Ectodermal cell (in vitro differentiated cells): ENCODE measurements at regions not wholly inside any gene's neighbourhood (a gene's known extent, or its start where the extent isn't known, plus 50 kb on each side); places are given as distances from the start of the nearest gene placed in this dataset.

Source experiments
- H3K27ac ChIP-seq: 2 replicates; pipeline ENCODE4 v1.7.0; 2013; ENCODE audit warnings: mild to moderate bottlenecking, low read depth, low read length; ENCODE audit not compliant: insufficient read depth, poor library complexity, severe bottlenecking
- H3K27me3 ChIP-seq: 2 replicates; pipeline ENCODE4 v1.7.0; 2013; ENCODE audit warnings: mild to moderate bottlenecking, low read length; ENCODE audit not compliant: insufficient read depth, control insufficient read depth, poor library complexity, severe bottlenecking
- H3K36me3 ChIP-seq: one replicate; pipeline ENCODE4 v1.7.0; 2013; ENCODE audit warnings: low read length; ENCODE audit not compliant: control insufficient read depth, insufficient read depth
- H3K4me1 ChIP-seq: one replicate; pipeline ENCODE4 v1.7.0; 2013; ENCODE audit warnings: low read length; ENCODE audit not compliant: control insufficient read depth, insufficient read depth
- H3K4me3 ChIP-seq: 2 replicates; pipeline ENCODE4 v1.7.0; 2013; ENCODE audit warnings: low read depth, low read length, control low read depth; ENCODE audit not compliant: insufficient read depth
- H3K9me3 ChIP-seq: 2 replicates; pipeline ENCODE4 v1.7.0; 2013; ENCODE audit warnings: mild to moderate bottlenecking, low read length, moderate library complexity; ENCODE audit not compliant: control insufficient read depth
- WGBS, 2 experiments: methylation state at CpG; one replicate each; pipeline ENCODE4 v1.1.7; 2013; ENCODE audit warnings: missing lambda C conversion rate in 2 of 2; 5-methylcytosine and 5-hydroxymethylcytosine counted together

GRCh38 chr21:25292396-25292795, 314.9 kb downstream of the MRPL39 start:
- H3K27ac ChIP-seq, result no peak overlapping the region
- WGBS, 2 experiments, result 70 to 76% methylated on average over 6 of the region's 6 CpGs
- H3K4me3 ChIP-seq, result no peak overlapping the region
- no peaks in the 10 kb centered on the region for H3K9me3 ChIP-seq
- no peaks in the 10 kb centered on the region for H3K36me3 ChIP-seq
- H3K4me1 ChIP-seq, result no peaks in the 10 kb centered on the region
- H3K27me3 ChIP-seq, result no peaks in the 10 kb centered on the region

DNA sequence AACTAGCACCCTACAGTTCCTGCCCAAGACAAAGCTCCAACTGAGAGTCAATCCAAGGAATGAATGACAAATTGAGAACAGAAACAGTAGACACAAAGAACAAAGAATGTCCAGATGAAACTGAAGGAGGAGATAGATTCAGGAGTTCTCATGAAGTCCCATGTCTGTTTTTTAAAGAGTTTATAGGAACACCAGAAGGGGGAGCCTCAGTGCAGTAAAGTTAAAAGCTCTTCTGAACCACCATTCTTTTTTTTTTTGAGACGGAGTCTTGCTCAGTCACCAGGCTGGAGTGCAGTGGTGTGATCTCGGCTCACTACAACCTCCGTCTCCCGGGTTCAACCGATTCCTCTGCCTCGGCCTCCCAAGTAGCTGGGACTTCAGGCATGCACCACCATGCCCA, 323.6 kb downstream of the MRPL39 start:
- Histone ChIP-seq H3K9me3 (no peaks in the 10 kb centered on the region), H3K36me3 (no peaks in the 10 kb centered on the region), H3K4me3 (no peak overlapping the region), H3K4me1 (no peaks in the 10 kb centered on the region), H3K27ac (no peak overlapping the region), H3K27me3 (no peaks in the 10 kb centered on the region)
- 61 to 65% methylated on average over 6 of the region's 6 CpGs for WGBS, 2 experiments

DNA sequence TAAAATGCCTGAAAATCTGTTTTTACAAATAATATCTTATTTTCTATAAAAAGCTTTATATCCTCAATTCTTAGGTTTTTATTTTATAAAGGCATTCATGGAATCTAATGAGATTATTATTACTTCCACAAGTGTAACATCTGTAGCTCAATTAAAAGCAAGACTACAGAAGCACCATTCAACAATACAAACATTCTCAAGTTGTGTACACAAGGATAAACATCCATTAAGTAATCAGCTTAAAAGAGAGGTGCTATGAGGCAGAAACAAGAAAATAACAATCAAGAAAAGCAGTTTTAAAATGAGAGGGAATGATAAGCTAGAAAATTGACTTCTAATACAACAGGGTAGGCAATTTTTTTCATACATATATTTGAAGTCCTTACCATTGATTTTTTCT, 326.1 kb downstream of the MRPL39 start:
- Histone ChIP-seq H3K27ac (no peak overlapping the region), H3K27me3 (no peaks in the 10 kb centered on the region), H3K4me3 (no peak overlapping the region), H3K36me3 (no peaks in the 10 kb centered on the region), H3K4me1 (no peaks in the 10 kb centered on the region), H3K9me3 (no peaks in the 10 kb centered on the region)

GRCh38 chr21:25280061-25280460, 327.2 kb downstream of the MRPL39 start:
- no peaks in the 10 kb centered on the region for H3K36me3 ChIP-seq
- H3K27ac ChIP-seq, result no peak overlapping the region
- 91 to 100% methylated on average over 1 of the region's 1 CpG for WGBS, 2 experiments
- no peak overlapping the region for H3K4me3 ChIP-seq
- no peaks in the 10 kb centered on the region for H3K9me3 ChIP-seq
- H3K4me1 ChIP-seq, result no peaks in the 10 kb centered on the region
- no peaks in the 10 kb centered on the region for H3K27me3 ChIP-seq

- H3K36me3 ChIP-seq, result no peaks in the 10 kb centered on the region
- WGBS, 2 experiments, result 83 to 90% methylated on average over 1 of the region's 1 CpG
Observed at GRCh38 chr21:25273959-25274358, 333.3 kb downstream of the MRPL39 start.

DNA sequence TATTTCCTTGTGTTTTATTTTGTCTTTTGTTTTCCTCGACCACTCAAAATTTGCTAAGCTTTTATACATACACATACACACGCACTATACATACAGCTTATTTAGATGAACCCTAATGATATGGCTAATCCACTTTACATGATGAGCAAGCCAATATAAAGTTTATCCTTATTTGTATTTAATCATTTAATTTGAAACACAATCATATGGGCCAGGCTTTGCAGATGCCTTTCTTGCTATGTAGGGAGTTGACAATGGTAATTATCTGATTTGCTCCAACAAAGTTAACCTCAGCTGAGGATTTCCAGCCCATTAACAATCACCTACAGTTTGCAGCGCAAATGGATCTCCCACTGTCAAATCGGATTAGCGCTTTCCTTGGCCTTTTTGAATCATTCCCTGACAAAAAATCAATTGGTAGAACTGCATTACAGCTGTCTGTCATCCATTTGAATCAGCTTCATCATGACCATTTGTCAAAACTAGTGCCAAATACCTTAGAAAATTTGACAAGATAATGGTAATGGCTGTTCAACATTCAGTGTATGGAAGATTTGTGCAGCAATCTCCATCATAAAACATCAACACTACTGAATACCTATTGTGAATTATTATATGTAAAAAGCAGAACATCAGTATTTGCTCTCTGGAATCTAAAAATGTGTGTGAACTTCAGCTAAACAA, 352.6 kb downstream of the MRPL39 start:
- Histone ChIP-seq H3K27ac (no peak overlapping the region), H3K9me3 (no peaks in the 10 kb centered on the region), H3K27me3 (no peaks in the 10 kb centered on the region), H3K36me3 (no peaks in the 10 kb centered on the region), H3K4me3 (no peak overlapping the region), H3K4me1 (no peaks in the 10 kb centered on the region)
- WGBS, 2 experiments, result 90 to 93% methylated on average over 5 of the region's 5 CpGs

More at GRCh38 chr21:25273959-25274358, 333.3 kb downstream of the MRPL39 start:
- Histone ChIP-seq H3K27ac (no peak overlapping the region), H3K27me3 (no peaks in the 10 kb centered on the region), H3K9me3 (no peaks in the 10 kb centered on the region), H3K4me3 (no peak overlapping the region), H3K4me1 (no peaks in the 10 kb centered on the region)

DNA sequence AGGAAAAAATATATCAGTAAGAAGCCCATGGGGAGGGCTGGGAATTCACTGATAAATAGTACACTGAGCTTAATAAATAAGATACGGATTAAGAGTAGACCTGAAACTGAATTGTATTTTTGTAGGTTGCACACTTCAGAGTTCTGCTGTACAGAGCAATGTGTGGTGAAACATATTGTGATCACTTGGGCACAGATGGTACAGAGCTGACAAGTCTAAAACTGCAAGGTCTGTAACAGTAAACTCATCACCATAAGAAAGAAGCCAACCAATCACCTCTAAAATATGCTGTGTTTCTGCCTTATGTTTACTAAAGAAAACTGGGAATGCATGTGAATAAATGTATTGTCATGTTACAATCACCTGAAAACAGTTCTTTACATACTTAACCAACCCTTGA, 360.7 kb downstream of the MRPL39 start:
- 92 to 100% methylated on average over 1 of the region's 1 CpG for WGBS, 2 experiments
- H3K27ac ChIP-seq, result no peak overlapping the region
- H3K4me3 ChIP-seq, result no peak overlapping the region
- H3K27me3 ChIP-seq, result no peaks in the 10 kb centered on the region
- no peaks in the 10 kb centered on the region for H3K36me3 ChIP-seq
- no peaks in the 10 kb centered on the region for H3K4me1 ChIP-seq
- no peaks in the 10 kb centered on the region for H3K9me3 ChIP-seq

- H3K27me3 ChIP-seq, result no peaks in the 10 kb centered on the region
- H3K4me1 ChIP-seq, result no peaks in the 10 kb centered on the region
- WGBS, 2 experiments, result no CpG with 5 or more reads among the region's 1 CpG
- no peak overlapping the region for H3K27ac ChIP-seq
- no peaks in the 10 kb centered on the region for H3K36me3 ChIP-seq
- H3K9me3 ChIP-seq, result no peaks in the 10 kb centered on the region
- no peak overlapping the region for H3K4me3 ChIP-seq
Observed at GRCh38 chr21:25244735-25245134, 362.5 kb downstream of the MRPL39 start.

DNA sequence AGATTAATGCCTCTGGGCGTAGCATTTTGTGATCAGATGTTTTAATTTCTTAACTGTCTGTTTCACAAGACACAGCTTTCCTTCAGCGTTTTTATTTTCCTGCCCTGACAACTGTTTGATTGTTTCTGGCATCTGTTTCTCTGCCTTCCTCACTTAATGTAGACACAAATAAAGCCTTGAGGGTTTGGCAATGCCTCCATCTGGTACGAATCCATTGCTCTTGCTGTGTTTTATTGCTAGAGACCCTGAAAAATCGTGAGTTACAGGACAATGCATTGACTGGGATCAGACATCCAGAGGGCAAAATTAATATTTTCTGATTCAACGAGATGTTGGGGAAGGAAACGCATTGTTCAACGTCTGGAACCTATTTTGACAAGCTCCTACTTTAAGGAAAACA, 363.5 kb downstream of the MRPL39 start:
- no peak overlapping the region for H3K4me3 ChIP-seq
- H3K36me3 ChIP-seq, result no peaks in the 10 kb centered on the region
- H3K4me1 ChIP-seq, result no peaks in the 10 kb centered on the region
- H3K27me3 ChIP-seq, result no peaks in the 10 kb centered on the region
- no peaks in the 10 kb centered on the region for H3K9me3 ChIP-seq
- H3K27ac ChIP-seq, result no peak overlapping the region
- 93 to 94% methylated on average over 7 of the region's 7 CpGs for WGBS, 2 experiments

GRCh38 chr21:25240974-25241373, 366.3 kb downstream of the MRPL39 start:
- WGBS, 2 experiments, result no CpG with 5 or more reads among the region's 1 CpG
- Histone ChIP-seq H3K27me3 (no peaks in the 10 kb centered on the region), H3K4me1 (no peaks in the 10 kb centered on the region), H3K4me3 (no peak overlapping the region), H3K27ac (no peak overlapping the region), H3K36me3 (no peaks in the 10 kb centered on the region), H3K9me3 (no peaks in the 10 kb centered on the region)
